ENCODE measurements at regions not wholly inside any gene's neighbourhood (a gene's known extent, or its start where the extent isn't known, plus 50 kb on each side); places are given as distances from the start of the nearest gene placed in this dataset.

- FAIRE-seq: no peak
Measured at GRCh38 chr5:58403822-58404433, 56.0 kb downstream of the PLK2 start.

GRCh38 chr5:58401701-58402100 is 58.2 kb downstream of the PLK2 start:
- FAIRE-seq: no peak

More at GRCh38 chr5:58403822-58404433, 56.0 kb downstream of the PLK2 start:
- DNase-seq (ENCODE audit: insufficient read length, low spot score): no peak

GRCh38 chr5:58400737-58401136 is 59.1 kb downstream of the PLK2 start:
- FAIRE-seq (no peak), DNase-seq (ENCODE audit: insufficient read length, low spot score) (no peak)

More at GRCh38 chr5:58401701-58402100, 58.2 kb downstream of the PLK2 start:
- no peak for DNase-seq (ENCODE audit: insufficient read length, low spot score)

- FAIRE-seq: no peak
- DNase-seq (ENCODE audit: insufficient read length, low spot score): no peak
Measured at GRCh38 chr5:58399951-58400350, 59.9 kb downstream of the PLK2 start.

- DNase-seq (ENCODE audit: insufficient read length, low spot score) (no peak), FAIRE-seq (no peak)
Measured at GRCh38 chr5:58394339-58394738, 65.5 kb downstream of the PLK2 start.

GRCh38 chr5:58393716-58394115 is 66.2 kb downstream of the PLK2 start:
- DNase-seq (ENCODE audit: insufficient read length, low spot score) (no peak), FAIRE-seq (no peak)

GRCh38 chr5:58392496-58392895 is 67.4 kb downstream of the PLK2 start:
- DNase-seq (ENCODE audit: insufficient read length, low spot score) (no peak), FAIRE-seq (no peak)

- FAIRE-seq (no peak), DNase-seq (ENCODE audit: insufficient read length, low spot score) (no peak)
Measured at GRCh38 chr5:58383448-58383847, 76.4 kb downstream of the PLK2 start.

GRCh38 chr5:58382131-58382534 is 77.8 kb downstream of the PLK2 start:
- no peak for FAIRE-seq
- no peak for DNase-seq (ENCODE audit: insufficient read length, low spot score)

GRCh38 chr5:58381566-58381965 is 78.3 kb downstream of the PLK2 start:
- no peak for DNase-seq (ENCODE audit: insufficient read length, low spot score)
- no peak for FAIRE-seq

- no peak for DNase-seq (ENCODE audit: insufficient read length, low spot score)
- no peak for FAIRE-seq
Measured at GRCh38 chr5:58380655-58381054, 79.2 kb downstream of the PLK2 start.

- no peak for FAIRE-seq
- DNase-seq (ENCODE audit: insufficient read length, low spot score): no peak
Measured at GRCh38 chr5:58378613-58379390, 81.1 kb downstream of the PLK2 start.

GRCh38 chr5:58370606-58371005 is 89.3 kb downstream of the PLK2 start:
- FAIRE-seq (no peak), DNase-seq (ENCODE audit: insufficient read length, low spot score) (no peak)

- DNase-seq (ENCODE audit: insufficient read length, low spot score): no peak
- no peak for FAIRE-seq
Measured at GRCh38 chr5:58369513-58370190, 90.2 kb downstream of the PLK2 start.

GRCh38 chr5:58366461-58366860 is 93.4 kb downstream of the PLK2 start:
- DNase-seq (ENCODE audit: insufficient read length, low spot score): no peak
- FAIRE-seq: no peak

- DNase-seq (ENCODE audit: insufficient read length, low spot score): no peak
- no peak for FAIRE-seq
Measured at GRCh38 chr5:58365791-58366190, 94.1 kb downstream of the PLK2 start.

GRCh38 chr5:58363461-58364249 is 96.2 kb downstream of the PLK2 start:
- no peak for FAIRE-seq
- DNase-seq (ENCODE audit: insufficient read length, low spot score): no peak

- FAIRE-seq (no peak), DNase-seq (ENCODE audit: insufficient read length, low spot score) (no peak)
Measured at GRCh38 chr5:58362135-58362534, 97.8 kb downstream of the PLK2 start.

GRCh38 chr5:58360794-58361193 is 99.1 kb downstream of the PLK2 start:
- FAIRE-seq (no peak), DNase-seq (ENCODE audit: insufficient read length, low spot score) (no peak)

GRCh38 chr5:58359981-58360380 is 99.9 kb downstream of the PLK2 start:
- no peak for FAIRE-seq

More at GRCh38 chr5:58359981-58360380, 99.9 kb downstream of the PLK2 start:
- no peak for DNase-seq (ENCODE audit: insufficient read length, low spot score)
